OCI-LY1 (cell line): ENCODE measurements at regions not wholly inside any gene's neighbourhood (a gene's known extent, or its start where the extent isn't known, plus 50 kb on each side); places are given as distances from the start of the nearest gene placed in this dataset.

ENCODE experiments used
- H2AFZ ChIP-seq: fragments of 200-600 bp; sonication (generic), shearing (Covaris generic); 2 replicates; pipeline ENCODE4 v1.6.0; 2014; ENCODE audit warnings: antibody characterized with exemption, mild to moderate bottlenecking, low read length
- H3F3A ChIP-seq: fragments of 200-600 bp; sonication (generic), shearing (Covaris generic); 2 replicates; pipeline ENCODE4 v1.6.0; 2014; ENCODE audit warnings: mild to moderate bottlenecking, antibody characterized with exemption, low read length, moderate library complexity; ENCODE audit not compliant: insufficient read depth
- H3K27ac ChIP-seq: fragments of 200-600 bp; sonication (generic); 2 replicates; pipeline ENCODE4 v1.5.1; 2014; ENCODE audit warnings: low read length, mixed run types, mild to moderate bottlenecking, low read depth; ENCODE audit not compliant: poor library complexity, severe bottlenecking
- H3K27me3 ChIP-seq: fragments of 200-600 bp; sonication (generic); 2 replicates; pipeline ENCODE4 v1.6.0; 2014; ENCODE audit warnings: antibody characterized with exemption, mild to moderate bottlenecking, low read length, moderate library complexity; ENCODE audit not compliant: insufficient read depth
- H3K36me3 ChIP-seq: fragments of 200-600 bp; sonication (generic); 2 replicates; pipeline ENCODE4 v1.6.1; 2014; ENCODE audit warnings: mild to moderate bottlenecking, antibody characterized with exemption, low read length, moderate library complexity, mixed read lengths; ENCODE audit not compliant: insufficient read depth
- H3K4me1 ChIP-seq: fragments of 200-600 bp; sonication (generic); 2 replicates; pipeline ENCODE4 v1.5.1; 2014; ENCODE audit warnings: mild to moderate bottlenecking, low read length, moderate library complexity; ENCODE audit not compliant: insufficient read depth, severe bottlenecking
- H3K4me2 ChIP-seq: fragments of 200-600 bp; sonication (generic), shearing (Covaris generic); 2 replicates; pipeline ENCODE4 v1.6.1; 2014; ENCODE audit warnings: low read length
- H3K4me3 ChIP-seq: fragments of 200-600 bp; sonication (generic); 2 replicates; pipeline ENCODE4 v1.5.1; 2014; ENCODE audit warnings: low read length, low read depth, mild to moderate bottlenecking, mixed read lengths; ENCODE audit not compliant: poor library complexity, severe bottlenecking
- H3K79me2 ChIP-seq: fragments of 200-600 bp; shearing (Covaris generic); 2 replicates; pipeline ENCODE4 v1.6.1; 2016; ENCODE audit warnings: mixed run types, low read length, mixed read lengths; ENCODE audit not compliant: insufficient read depth
- H3K9ac ChIP-seq: fragments of 200-600 bp; sonication (generic), shearing (Covaris generic); 2 replicates; pipeline ENCODE4 v1.6.1; 2014; ENCODE audit warnings: mild to moderate bottlenecking, low read length, mixed read lengths
- H3K9me2 ChIP-seq: fragments of 200-600 bp; sonication (generic), shearing (Covaris generic); 2 replicates; pipeline ENCODE4 v1.6.1; 2014; ENCODE audit warnings: low read depth, mild to moderate bottlenecking, low read length, mixed read lengths
- H3K9me3 ChIP-seq: fragments of 200-600 bp; shearing (Covaris generic); 2 replicates; pipeline ENCODE4 v1.6.1; 2014; ENCODE audit warnings: low read length, mixed read lengths
- H4K20me1 ChIP-seq: fragments of 200-600 bp; sonication (generic), shearing (Covaris generic); 2 replicates; pipeline ENCODE4 v1.6.0; 2016; ENCODE audit warnings: mild to moderate bottlenecking, low read length; ENCODE audit not compliant: insufficient read depth
- CTCF ChIP-seq: fragments of 200-600 bp; sonication (generic), shearing (Covaris generic); IDR thresholded peaks from 2 replicates; pipeline ENCODE4 v1.5.1; 2017; ENCODE audit warnings: mild to moderate bottlenecking, antibody characterized with exemption, low read length, moderate library complexity, mixed read lengths
- EZH2 ChIP-seq: fragments of 200-600 bp; sonication (generic), shearing (Covaris generic); IDR thresholded peaks from 2 replicates; pipeline ENCODE4 v1.8.0; 2017; ENCODE audit warnings: borderline replicate concordance, mixed run types, mild to moderate bottlenecking, antibody characterized with exemption, low read length, moderate library complexity, mixed read lengths

DNA sequence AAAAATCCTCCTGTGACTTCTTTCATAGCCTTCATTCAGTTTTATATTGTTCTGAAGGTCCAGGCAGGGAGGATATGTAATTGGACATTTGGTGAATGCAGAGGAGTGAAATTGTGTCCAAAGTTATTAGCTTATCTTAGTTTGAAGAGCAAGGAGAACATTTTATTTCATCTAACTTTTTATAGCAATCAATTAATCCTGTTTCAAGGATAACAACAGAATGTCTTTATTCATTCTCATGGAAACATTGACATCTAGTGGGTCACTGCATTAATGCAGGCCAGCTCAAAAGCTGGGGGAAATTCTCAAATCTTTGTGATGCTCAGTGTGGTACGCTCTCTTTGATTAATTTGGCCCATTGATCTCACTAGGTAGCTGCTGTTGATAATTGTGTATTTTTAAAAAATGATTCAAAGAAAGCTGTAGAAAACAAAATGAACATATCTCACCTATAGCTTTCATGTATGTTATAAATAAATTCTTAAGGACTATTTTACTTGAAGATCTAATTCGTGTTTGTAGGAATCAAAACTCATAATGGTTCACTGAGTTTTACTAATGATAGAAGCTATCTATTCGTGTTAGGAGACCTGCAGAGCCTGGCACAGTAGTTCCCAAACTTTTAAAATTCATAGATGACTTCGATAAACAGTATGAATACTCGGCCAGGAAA lies 150.8 kb upstream of the KCNMB2 start:
- Histone ChIP-seq H3K9ac (no peak overlapping the region), H4K20me1 (no peaks in the 10 kb centered on the region), H3K9me3 (no peaks in the 10 kb centered on the region), H3K27me3 (no peaks in the 10 kb centered on the region), H3K4me3 (no peak overlapping the region), H3K4me1 (no peaks in the 10 kb centered on the region), H3K79me2 (no peaks in the 10 kb centered on the region), H3K27ac (no peak overlapping the region), H3K4me2 (no peak overlapping the region), H2AFZ (no peak overlapping the region), H3K36me3 (no peaks in the 10 kb centered on the region), H3K9me2 (no peaks in the 10 kb centered on the region), H3F3A (no peaks in the 10 kb centered on the region)
- TF ChIP-seq CTCF (peak; percentile 87), EZH2 (no peak)

DNA sequence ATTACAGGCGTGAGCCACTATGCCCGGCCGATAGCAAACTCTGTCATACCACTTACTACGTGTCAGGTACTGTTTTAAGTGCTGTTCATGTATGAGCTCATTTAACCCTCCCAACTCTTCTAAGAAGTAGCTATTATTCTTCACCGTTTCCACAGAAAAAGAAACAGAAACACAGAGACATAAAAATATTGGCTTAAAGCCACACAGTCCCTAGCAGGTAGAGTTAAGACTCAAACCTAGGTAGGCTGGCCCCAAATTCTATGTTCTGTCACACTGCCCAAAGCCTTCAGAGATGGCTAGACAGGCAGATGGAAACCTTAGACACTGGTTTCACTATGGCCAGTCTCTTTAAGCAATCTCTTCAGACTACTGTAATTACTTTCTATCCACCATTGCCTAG lies 149.8 kb upstream of the KCNMB2 start:
- H3K79me2 ChIP-seq, result no peaks in the 10 kb centered on the region
- H3K4me3 ChIP-seq, result no peak overlapping the region
- H2AFZ ChIP-seq, result no peak overlapping the region
- no peak overlapping the region for H3K4me2 ChIP-seq
- H4K20me1 ChIP-seq, result no peaks in the 10 kb centered on the region
- H3K27ac ChIP-seq, result no peak overlapping the region
- H3K36me3 ChIP-seq, result no peaks in the 10 kb centered on the region
- H3K9me2 ChIP-seq, result no peaks in the 10 kb centered on the region
- no peaks in the 10 kb centered on the region for H3K27me3 ChIP-seq
- no peaks in the 10 kb centered on the region for H3K9me3 ChIP-seq
- H3K4me1 ChIP-seq, result no peaks in the 10 kb centered on the region
- H3K9ac ChIP-seq, result no peak overlapping the region
- no peak for TF ChIP-seq EZH2
- no peak for TF ChIP-seq CTCF
- H3F3A ChIP-seq, result no peaks in the 10 kb centered on the region

- no peak overlapping the region for H2AFZ ChIP-seq
- no peak overlapping the region for H3K4me3 ChIP-seq
- TF ChIP-seq EZH2 (no peak), CTCF (no peak)
- H3K9me3 ChIP-seq, result no peaks in the 10 kb centered on the region
- no peaks in the 10 kb centered on the region for H3K4me1 ChIP-seq
- H3K9ac ChIP-seq, result no peak overlapping the region
- H3K27ac ChIP-seq, result no peak overlapping the region
- H3K36me3 ChIP-seq, result no peaks in the 10 kb centered on the region
- no peaks in the 10 kb centered on the region for H3K79me2 ChIP-seq
- no peaks in the 10 kb centered on the region for H3F3A ChIP-seq
- H3K4me2 ChIP-seq, result no peak overlapping the region
- no peaks in the 10 kb centered on the region for H4K20me1 ChIP-seq
- no peaks in the 10 kb centered on the region for H3K27me3 ChIP-seq
- no peaks in the 10 kb centered on the region for H3K9me2 ChIP-seq
These were observed 149.4 kb upstream of the KCNMB2 start for GRCh38 chr3:178386880-178387279.
